Thymus (tissue), 11 donors: ENCODE measurements at regions not wholly inside any gene's neighbourhood (a gene's known extent, or its start where the extent isn't known, plus 50 kb on each side); places are given as distances from the start of the nearest gene placed in this dataset.

Experiments used
- DNase-seq, 9 donors: peaks; one replicate each; pipeline ENCODE4 v3.0.0-alpha.2; 2013; ENCODE audit warnings: low spot score in 9 of 9, low read depth in 6 of 9, missing footprints in 1 of 9
- H3K27ac ChIP-seq, 2 donors: one replicate each; pipeline ENCODE4 v1.5.1; 2013; ENCODE audit warnings: control low read depth in 1 of 2, low read depth in 1 of 2, low read length in 1 of 2, mild to moderate bottlenecking in 1 of 2, moderate library complexity in 1 of 2
- H3K27me3 ChIP-seq, 2 donors: one replicate each; pipeline ENCODE4 v1.5.1; 2013; ENCODE audit warnings: low read length in 1 of 2; ENCODE audit not compliant: control insufficient read depth in 2 of 2, insufficient read depth in 1 of 2
- H3K36me3 ChIP-seq, 2 donors: one replicate each; pipeline ENCODE4 v1.5.1; 2013; ENCODE audit warnings: low read length in 1 of 2, mild to moderate bottlenecking in 1 of 2, moderate library complexity in 1 of 2; ENCODE audit not compliant: control insufficient read depth in 2 of 2, insufficient read depth in 2 of 2
- H3K4me1 ChIP-seq, 2 donors: one replicate each; pipeline ENCODE4 v1.5.1; 2013; ENCODE audit warnings: low read length in 2 of 2; ENCODE audit not compliant: control insufficient read depth in 2 of 2, insufficient read depth in 2 of 2
- H3K4me3 ChIP-seq, 2 donors: one replicate each; pipeline ENCODE4 v1.5.1; 2013; ENCODE audit warnings: low read length in 2 of 2, control low read depth in 1 of 2, mild to moderate bottlenecking in 1 of 2
- H3K9me3 ChIP-seq, 2 donors: one replicate each; pipeline ENCODE4 v1.5.1; 2013; ENCODE audit warnings: low read length in 1 of 2, mild to moderate bottlenecking in 1 of 2; ENCODE audit not compliant: control insufficient read depth in 2 of 2, insufficient read depth in 1 of 2
- WGBS: extraction: QIAGEN DNeasy Blood & Tissue Kit; methylation state at CpG from one replicate; pipeline ENCODE4 v1.1.7; 2013; 5-methylcytosine and 5-hydroxymethylcytosine counted together
- donor health status: healthy.

DNA sequence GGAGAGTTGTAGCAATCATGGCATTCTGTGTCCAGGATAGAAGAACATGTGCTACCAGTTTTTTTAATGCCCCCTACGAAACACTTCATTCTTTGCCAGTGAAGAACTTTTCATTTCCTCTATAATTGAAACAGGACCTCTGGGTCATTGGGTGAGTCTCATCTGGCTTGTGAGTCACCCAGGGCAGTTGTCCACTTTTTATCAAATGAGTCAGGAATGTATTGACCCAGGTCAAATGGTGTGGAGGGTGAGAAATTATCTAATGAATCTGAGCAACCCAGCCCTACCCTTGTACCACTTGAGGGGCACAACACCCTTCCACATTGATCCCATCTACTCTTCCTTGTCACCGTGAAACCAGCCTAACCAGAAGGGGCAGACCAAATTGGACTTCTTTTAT is 417.3 kb upstream of the PROX1 start:
- WGBS, result 76% methylated on average over 2 of the region's 2 CpGs
- no peaks in the 10 kb centered on the region for H3K9me3 ChIP-seq
- H3K36me3 ChIP-seq, result no peaks in the 10 kb centered on the region
- no peak for DNase-seq
- no peak overlapping the region for H3K27ac ChIP-seq
- H3K4me3 ChIP-seq, result no peak overlapping the region
- H3K27me3 ChIP-seq, result no peaks in the 10 kb centered on the region
- no peaks in the 10 kb centered on the region for H3K4me1 ChIP-seq

DNA sequence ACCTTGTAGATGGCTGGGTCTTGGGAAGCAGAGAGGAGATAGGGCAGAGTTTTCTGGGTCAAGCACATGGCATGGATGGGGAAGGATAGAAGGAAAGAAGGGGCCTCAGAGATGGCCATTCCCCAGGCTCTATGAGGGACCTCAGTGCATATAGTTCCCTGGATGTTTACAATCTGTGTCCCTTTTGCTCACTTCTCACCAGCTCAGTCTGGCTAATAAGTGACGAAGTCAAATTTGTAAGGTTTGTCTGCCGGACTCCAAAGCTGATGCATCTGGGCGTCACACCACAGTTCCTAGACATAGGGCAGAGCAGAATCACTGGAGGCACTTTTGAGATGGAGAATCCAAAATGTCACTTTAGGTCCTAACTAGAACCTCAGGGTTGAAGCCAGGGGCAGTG is 416.4 kb upstream of the PROX1 start:
- DNase-seq, result no peak

DNA sequence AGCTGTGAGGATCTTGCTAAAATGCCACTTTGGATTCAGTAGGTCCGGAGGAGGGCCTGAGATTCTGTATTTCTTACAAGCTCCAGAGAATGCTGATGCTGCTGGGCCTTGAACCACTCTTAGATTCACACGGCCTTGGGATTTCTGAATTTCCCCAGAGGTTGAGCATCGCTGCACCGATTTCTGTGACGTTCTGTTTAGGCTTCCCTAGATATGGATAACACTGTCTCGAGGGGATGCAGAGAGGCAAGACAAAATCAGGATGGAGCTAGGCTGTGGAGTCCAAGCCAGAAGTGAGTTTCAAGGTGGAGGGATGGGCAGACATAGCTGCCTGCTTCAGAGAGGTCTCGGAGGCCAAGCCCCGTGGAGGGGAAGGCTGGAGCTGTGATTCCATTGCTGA is 415.9 kb upstream of the PROX1 start:
- no peaks in the 10 kb centered on the region for H3K4me1 ChIP-seq
- H3K27me3 ChIP-seq, result no peaks in the 10 kb centered on the region
- DNase-seq, result no peak
- no peak overlapping the region for H3K27ac ChIP-seq
- H3K9me3 ChIP-seq, result no peaks in the 10 kb centered on the region
- H3K4me3 ChIP-seq, result no peak overlapping the region
- 91% methylated on average over 8 of the region's 8 CpGs for WGBS
- H3K36me3 ChIP-seq, result no peaks in the 10 kb centered on the region

More for the DNA sequence above, 416.4 kb upstream of the PROX1 start:
- Histone ChIP-seq H3K36me3 (no peaks in the 10 kb centered on the region), H3K27ac (no peak overlapping the region), H3K27me3 (no peaks in the 10 kb centered on the region), H3K9me3 (no peaks in the 10 kb centered on the region), H3K4me3 (no peak overlapping the region), H3K4me1 (no peaks in the 10 kb centered on the region)
- 95% methylated on average over 3 of the region's 3 CpGs for WGBS

DNA sequence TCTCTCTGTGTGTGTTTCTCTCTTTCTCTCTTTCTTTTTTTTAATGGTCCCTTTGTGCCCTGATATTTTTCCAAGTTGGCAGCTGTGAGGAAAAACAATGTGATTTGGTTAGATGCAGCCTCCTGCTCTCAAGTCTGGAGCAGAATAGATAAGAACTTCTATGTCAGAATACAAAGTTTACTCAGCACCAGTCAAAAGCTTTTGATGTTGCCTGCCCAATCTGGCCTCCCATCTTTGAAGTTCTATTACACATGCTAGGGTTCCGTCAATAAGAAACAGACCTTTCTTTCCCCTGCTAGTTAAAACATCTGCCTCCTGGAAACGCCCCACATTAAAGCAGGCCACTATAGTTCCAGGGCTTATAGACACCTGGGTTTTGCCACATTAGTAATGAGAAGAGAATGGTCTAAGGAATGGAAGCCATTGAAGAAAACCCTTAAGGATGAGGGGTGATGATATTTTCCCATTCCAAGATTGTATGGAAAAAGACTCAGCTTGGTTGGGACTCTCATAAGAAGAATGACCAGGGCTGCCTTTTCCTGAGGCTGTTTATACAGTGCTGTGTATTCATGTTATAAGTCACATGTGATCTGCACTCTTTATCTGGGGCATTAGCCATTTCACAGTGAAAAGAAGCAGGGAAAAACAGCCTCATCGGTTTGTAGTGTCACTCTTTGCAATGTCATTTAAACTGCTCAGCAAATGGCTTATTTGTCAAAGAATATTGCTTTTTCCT is 414.7 kb upstream of the PROX1 start:
- Histone ChIP-seq H3K4me1 (no peaks in the 10 kb centered on the region), H3K27ac (no peak overlapping the region), H3K27me3 (no peaks in the 10 kb centered on the region), H3K36me3 (no peaks in the 10 kb centered on the region), H3K4me3 (no peak overlapping the region), H3K9me3 (no peaks in the 10 kb centered on the region)
- WGBS, result 53% methylated on average over 3 of the region's 3 CpGs
- DNase-seq, result no peak

DNA sequence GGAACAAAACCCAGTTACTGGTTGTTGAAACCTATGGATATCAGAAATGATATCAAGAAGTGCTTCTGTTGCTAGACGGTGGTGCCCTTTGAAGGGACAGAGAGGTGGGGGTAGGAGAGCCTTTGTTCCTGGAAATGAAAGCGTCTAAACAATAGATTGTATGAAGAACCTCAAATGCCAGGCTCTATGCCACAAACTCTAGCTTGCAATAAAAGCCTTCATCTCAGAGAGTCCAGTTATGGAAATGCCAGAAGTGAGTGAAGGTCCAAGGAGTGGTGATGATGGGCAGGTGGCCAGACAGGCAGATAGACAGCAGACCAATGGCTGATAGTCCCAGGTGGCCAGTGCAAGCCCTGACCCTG is 414.1 kb upstream of the PROX1 start:
- H3K27ac ChIP-seq, result no peak overlapping the region
- H3K27me3 ChIP-seq, result no peaks in the 10 kb centered on the region
- 78% methylated on average over 2 of the region's 2 CpGs for WGBS
- H3K9me3 ChIP-seq, result no peaks in the 10 kb centered on the region
- DNase-seq, result no peak
- H3K4me3 ChIP-seq, result no peak overlapping the region
- no peaks in the 10 kb centered on the region for H3K36me3 ChIP-seq
- no peaks in the 10 kb centered on the region for H3K4me1 ChIP-seq

DNA sequence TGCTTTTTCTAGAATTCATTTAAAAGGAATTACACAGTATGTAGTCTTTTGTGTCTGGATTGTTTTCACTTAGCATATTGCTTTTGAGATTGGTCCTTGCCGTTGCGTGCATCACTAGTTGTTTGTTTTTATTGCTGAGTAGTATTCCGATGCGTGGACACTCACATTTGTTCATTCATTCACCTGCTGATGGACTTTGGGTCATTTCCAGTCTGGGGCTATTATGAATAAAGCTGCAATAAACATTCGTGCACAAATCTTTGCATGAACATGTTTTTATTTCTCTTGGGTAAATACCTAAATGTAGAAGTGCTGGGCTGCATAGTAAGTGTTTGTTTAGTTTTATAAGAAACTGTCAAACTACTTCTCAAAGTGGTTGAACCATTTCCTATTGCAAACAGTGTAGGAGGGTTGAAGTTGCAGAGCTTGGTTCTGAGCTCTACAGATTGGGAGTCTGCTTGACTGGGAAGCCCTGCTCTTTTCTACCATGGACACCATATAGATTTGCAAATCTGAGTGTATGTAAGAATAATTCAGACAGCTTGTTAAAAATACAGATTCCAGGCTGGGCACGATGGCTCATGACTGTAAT is 404.7 kb upstream of the PROX1 start:
- no peak for DNase-seq
- Histone ChIP-seq H3K27me3 (no peaks in the 10 kb centered on the region), H3K27ac (no peak overlapping the region), H3K9me3 (no peaks in the 10 kb centered on the region), H3K4me1 (no peaks in the 10 kb centered on the region), H3K4me3 (no peak overlapping the region), H3K36me3 (no peaks in the 10 kb centered on the region)
- WGBS, result 96% methylated on average over 6 of the region's 6 CpGs

DNA sequence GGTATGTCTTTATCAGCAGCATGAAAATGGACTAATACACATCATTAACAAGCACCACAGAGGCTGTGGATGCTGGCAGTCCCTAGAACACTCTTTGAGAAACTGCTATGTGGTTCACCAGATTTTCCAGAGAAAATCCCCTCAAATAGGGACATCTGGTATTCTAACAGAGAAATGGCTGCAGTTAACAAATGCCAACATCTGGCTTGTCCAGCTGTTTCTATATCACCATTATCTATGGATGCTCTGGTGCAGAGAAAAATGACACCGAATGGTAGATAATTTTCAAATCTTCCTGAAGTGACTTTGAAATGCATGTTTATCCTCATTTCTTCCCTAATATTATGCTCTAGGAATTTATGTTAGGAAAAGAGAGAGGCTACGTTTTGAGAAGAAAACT is 403.5 kb upstream of the PROX1 start:
- Histone ChIP-seq H3K4me1 (no peaks in the 10 kb centered on the region), H3K4me3 (no peak overlapping the region), H3K36me3 (no peaks in the 10 kb centered on the region), H3K9me3 (no peaks in the 10 kb centered on the region), H3K27ac (no peak overlapping the region), H3K27me3 (no peaks in the 10 kb centered on the region)
- DNase-seq, result no peak
- 81% methylated on average over 2 of the region's 2 CpGs for WGBS

DNA sequence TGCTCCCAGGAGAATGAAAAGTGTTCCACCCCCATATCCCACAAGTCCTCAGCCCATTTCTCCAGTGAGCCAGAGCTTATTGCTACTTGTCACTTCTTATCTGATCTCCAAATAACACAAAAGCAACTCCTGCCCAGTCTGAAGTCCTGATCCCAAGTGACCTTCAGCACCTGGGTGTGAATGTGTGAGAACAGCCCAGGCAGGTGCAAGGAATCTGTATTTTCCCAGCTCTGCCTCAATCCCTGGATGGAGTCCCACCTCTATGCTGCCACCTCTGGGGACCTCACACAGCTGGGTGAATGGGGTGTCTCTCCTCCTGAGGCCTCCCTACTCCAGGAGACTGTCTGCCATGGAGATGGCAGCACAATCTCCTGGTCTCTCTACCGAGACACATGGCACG is 402.4 kb upstream of the PROX1 start:
- Histone ChIP-seq H3K4me3 (no peak overlapping the region), H3K27ac (no peak overlapping the region), H3K36me3 (no peaks in the 10 kb centered on the region), H3K4me1 (no peaks in the 10 kb centered on the region), H3K27me3 (no peaks in the 10 kb centered on the region), H3K9me3 (no peaks in the 10 kb centered on the region)
- 93% methylated on average over 2 of the region's 2 CpGs for WGBS
- no peak for DNase-seq

DNA sequence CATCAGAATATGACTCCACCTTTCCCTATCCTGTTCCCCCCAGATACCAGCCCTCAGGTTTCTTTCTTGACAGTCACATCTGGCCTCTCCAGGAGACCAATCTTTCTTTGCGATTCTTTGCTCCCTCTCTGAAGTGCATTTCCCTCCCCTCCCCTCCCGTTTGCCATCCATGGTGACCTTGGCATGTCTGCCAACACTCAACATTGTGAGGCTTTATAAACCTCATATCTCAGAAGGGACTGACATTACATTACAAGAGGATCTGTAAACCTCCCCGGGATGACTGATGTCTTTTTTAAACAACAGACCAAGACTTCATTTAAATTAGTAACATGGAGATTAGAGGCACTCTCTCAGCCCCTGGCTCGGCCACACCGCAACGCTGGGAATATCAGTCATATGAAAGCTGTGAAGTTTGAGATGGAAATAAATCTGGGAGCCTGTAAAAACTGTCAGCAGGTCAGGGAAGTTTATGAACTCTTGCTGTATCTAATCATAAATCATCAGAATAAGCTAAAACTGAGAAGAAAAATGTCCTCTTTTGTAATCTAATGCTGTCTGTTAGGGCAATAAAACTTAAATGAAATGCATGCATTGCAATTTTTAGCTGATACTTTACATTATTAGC is 401.7 kb upstream of the PROX1 start:
- Histone ChIP-seq H3K9me3 (no peaks in the 10 kb centered on the region), H3K4me1 (no peaks in the 10 kb centered on the region), H3K27me3 (no peaks in the 10 kb centered on the region), H3K36me3 (no peaks in the 10 kb centered on the region), H3K27ac (no peak overlapping the region), H3K4me3 (no peak overlapping the region)
- DNase-seq, result no peak
- WGBS, result 88% methylated on average over 6 of the region's 6 CpGs
